Right renal pelvis (tissue), 4 donors: ENCODE measurements at regions not wholly inside any gene's neighbourhood (a gene's known extent, or its start where the extent isn't known, plus 50 kb on each side); places are given as distances from the start of the nearest gene placed in this dataset.

Experiments
- DNase-seq, 4 donors: peaks; one replicate each; pipeline ENCODE4 v3.0.0-alpha.2; 2013; ENCODE audit warnings: low read depth in 4 of 4, low spot score in 3 of 4, missing footprints in 1 of 4

DNA sequence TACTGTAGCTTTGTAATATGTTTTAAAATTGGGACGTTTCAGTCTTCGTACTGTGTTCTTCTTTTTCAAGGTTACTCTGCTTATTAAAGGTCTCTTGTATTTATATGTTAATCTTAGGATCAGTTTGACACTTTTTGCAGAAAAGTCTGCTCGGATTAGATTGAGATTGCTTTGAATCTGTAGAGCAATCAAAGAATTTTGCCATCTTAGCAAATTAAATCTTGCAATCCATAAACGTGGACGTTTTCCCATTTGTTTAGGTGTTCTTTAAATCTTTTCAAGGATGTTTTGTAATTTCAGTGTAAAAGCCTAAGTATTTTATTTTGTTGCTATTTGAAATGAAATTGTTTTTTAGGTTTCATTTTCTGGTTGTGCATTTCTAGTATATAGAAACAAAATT is 78.0 kb upstream of the GTSF1L start:
- no peak for DNase-seq

- no peak for DNase-seq
Measured at GRCh38 chr20:43803276-43803675, 76.5 kb upstream of the GTSF1L start.

- DNase-seq = no peak
Measured at GRCh38 chr20:43800186-43800585, 73.4 kb upstream of the GTSF1L start.

- no peak for DNase-seq
Measured at GRCh38 chr20:43799741-43800140, 72.9 kb upstream of the GTSF1L start.

DNA sequence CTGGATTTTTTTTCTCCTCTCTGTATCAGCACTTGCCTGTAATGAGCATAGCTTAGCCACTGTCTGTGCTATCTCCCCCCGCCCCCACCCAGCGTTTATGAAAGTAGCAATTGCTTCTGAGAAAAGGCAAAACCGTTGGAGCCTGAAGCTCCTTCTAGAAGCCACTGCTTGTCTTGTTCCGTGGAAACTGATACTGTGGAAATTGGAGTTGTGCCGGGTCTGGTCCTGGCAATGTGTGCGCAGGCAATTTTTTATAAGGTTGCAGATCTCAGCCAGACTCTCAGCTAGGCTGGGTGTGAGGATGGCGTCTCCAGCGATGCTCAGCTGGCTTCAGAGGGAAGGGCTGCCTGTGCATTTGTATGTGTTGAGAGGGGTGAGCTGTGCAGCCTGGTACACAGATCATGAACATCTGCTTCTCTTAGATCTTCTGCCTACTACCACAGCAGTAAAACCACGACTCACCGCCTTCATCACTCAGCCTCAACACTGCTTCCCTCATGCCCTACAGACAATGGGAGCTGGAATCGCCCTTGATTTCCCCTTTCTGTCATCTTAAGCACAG is 72.4 kb upstream of the GTSF1L start:
- no peak for DNase-seq

DNA sequence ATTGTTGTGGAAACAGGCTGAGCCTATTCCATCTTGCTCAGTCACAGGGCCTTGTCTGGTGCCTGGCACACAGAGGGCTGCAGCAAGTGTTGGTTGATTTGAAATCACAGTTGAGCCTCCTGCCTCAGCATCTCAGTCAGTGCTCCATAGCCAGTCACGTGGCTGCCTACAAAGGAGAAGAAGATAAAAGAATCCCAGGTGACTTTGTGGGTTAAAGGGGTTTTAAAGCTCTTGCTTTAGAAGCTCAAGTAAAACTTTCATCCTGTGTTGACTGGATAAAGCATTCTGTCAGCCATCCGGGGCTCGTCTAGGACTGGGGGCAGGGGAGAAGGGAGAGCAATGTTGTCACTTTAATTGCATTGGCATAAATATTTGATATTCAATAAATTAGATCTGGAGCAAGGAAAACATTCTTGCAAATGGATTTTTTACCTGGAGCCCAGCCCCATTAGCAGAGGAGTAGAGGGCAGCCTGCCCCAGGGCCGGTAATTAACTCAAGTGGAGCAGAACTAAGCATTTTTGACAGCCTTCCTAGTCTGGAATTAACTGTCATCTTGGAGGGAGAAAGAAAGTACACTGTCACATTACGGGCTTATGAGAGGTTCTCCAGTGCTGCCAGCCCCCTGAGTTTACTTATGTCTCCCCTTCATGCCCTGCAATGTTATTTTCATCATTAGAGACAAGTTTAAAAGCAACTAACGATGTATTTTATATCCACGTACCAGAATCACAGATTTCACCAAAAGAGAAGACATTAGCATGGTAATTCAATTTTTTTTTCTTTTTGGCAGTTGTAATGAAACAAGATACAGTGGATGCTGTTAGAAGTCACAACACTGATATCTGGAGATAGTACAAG is 71.7 kb upstream of the GTSF1L start:
- no peak for DNase-seq

DNA sequence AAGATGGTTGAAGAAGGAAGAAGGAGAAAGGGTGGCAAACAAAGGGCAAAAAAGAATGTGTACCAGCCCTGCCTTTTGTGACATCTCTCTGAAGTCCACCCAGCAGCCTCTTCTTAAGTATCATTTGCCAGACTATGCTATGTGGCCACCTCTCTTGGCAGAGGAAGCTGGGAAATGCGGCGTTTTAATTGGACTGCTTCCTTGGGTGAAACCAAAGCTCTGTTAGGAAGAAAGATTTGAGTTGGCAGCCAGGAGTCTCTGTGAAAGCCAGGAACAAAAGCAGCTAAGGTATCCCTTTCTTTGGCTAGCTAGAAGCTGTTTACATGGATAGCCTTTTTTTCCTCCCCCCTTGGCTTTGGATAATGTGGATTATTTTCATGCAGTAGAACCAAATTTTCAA is 67.5 kb upstream of the GTSF1L start:
- no peak for DNase-seq

- no peak for DNase-seq
Measured at GRCh38 chr20:43789593-43789992, 62.8 kb upstream of the GTSF1L start.

DNA sequence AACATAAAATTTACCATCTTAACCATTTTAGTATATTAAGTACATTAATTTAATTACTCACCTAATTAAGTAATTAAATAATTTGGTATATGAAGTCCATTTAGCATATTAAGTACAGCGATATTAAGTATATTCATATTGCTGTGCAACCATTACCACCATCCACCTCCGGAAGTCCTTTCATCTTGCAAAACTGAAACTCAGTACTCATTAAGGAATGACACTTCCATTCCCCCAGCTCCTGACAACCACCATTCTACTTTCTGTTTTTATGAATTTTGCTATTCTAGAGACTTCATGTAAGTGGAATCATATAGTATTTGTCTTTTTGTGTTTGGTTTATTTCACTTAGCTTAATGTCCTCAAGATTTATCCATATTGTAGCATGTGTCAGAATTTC is 61.1 kb upstream of the GTSF1L start:
- no peak for DNase-seq

- no peak for DNase-seq
Measured at GRCh38 chr20:43786885-43787284, 60.1 kb upstream of the GTSF1L start.

GRCh38 chr20:43781215-43781614 is 54.4 kb upstream of the GTSF1L start:
- no peak for DNase-seq

DNA sequence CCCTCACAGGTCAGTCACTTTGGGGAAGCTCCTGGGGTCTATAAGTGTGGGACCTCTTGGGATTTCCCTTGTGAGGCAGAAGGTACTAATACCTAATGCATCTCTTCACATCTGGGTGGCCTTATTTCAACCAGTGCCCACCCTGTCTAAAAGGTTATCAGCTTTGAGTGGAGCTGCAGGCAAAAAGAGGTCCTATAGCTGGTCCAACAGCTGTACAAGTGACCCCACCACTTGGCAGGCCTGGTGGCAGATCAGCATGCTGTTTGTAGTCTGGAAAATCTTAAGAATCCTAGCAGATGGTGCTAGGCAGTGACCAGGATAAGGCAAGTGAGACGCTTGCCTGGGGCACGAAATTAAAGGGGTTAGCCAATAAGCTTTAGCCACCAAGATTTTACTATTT is 51.6 kb upstream of the GTSF1L start:
- no peak for DNase-seq

DNA sequence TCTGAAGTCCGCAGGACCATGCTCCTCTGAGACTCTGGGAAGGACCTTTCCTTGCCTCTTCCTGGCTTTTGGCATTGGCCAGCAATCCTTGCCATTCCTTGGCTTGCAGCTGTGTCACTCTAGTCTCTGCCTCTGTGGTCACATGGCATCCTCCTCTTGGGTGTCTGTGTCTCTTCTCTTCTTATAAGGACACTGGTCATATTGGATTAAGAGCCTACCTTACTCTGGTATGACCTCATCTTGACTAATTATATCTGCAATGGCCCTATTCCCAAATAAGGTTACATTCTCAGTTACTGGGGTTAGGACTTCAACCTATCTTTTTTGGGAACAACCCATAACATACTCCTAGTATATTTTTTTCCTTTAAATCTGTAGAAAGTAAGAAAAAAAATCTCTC is 49.9 kb upstream of the GTSF1L start:
- DNase-seq = no peak
